Thyroid gland (tissue), 4 donors: ENCODE measurements at regions not wholly inside any gene's neighbourhood (a gene's known extent, or its start where the extent isn't known, plus 50 kb on each side); places are given as distances from the start of the nearest gene placed in this dataset.

ENCODE experiments used
- DNase-seq, 2 donors: peaks; one replicate each; pipeline ENCODE4 v3.0.0-alpha.2; 2019
- H3K27ac ChIP-seq, 3 donors: fragments of 200-600 bp; sonication (generic); 1 replicate in 2 of 3; 2 replicates in 1 of 3; pipeline ENCODE4 v1.5.1; 2016 to 2019; ENCODE audit warnings: mild to moderate bottlenecking in 1 of 3, moderate library complexity in 1 of 3
- H3K27me3 ChIP-seq: fragments of 200-600 bp; sonication (generic); one replicate; pipeline ENCODE4 v1.5.1; 2019
- H3K36me3 ChIP-seq, 2 donors: fragments of 200-600 bp; sonication (generic); one replicate each; pipeline ENCODE4 v1.5.1; 2016 to 2019
- H3K4me1 ChIP-seq, 2 donors: fragments of 200-600 bp; sonication (generic); one replicate each; pipeline ENCODE4 v1.5.1; 2017 to 2019
- H3K4me3 ChIP-seq, 3 donors: fragments of 200-600 bp; sonication (generic); replicated peaks in 1 of 3; 1 replicate in 2 of 3; 2 replicates in 1 of 3; pipeline ENCODE4 v1.5.1; 2016; ENCODE audit warnings: mild to moderate bottlenecking in 1 of 3
- H3K9me3 ChIP-seq: fragments of 200-600 bp; sonication (generic); one replicate; pipeline ENCODE4 v1.5.1; 2017
- POLR2A ChIP-seq, 2 donors: fragments of 450-650 bp; IDR thresholded peaks; one replicate each; pipeline ENCODE4 v1.6.1; 2017; ENCODE audit warnings: antibody characterized with exemption in 2 of 2, mild to moderate bottlenecking in 2 of 2, moderate library complexity in 1 of 2
- WGBS, 2 donors: methylation state at CpG; one replicate each; pipeline ENCODE4 v1.1.5; 2017; 5-methylcytosine and 5-hydroxymethylcytosine counted together
- intact Hi-C: fragments of 100-400 bp; cut with DNase I; formaldehyde crosslinking; loops from one replicate; pipeline ENCODE4 v1.15.1; 2023
- TF ChIP-seq, protein P1 (sequence below), 6 experiments: fragments of 200-600 bp in 3 of 6; fragments of 450-650 bp in 3 of 6; sonication (generic) in 3 of 6; IDR thresholded peaks; one replicate each; pipeline ENCODE4 v1.5.1; 2016 to 2019; ENCODE audit warnings: antibody characterized with exemption in 6 of 6, mild to moderate bottlenecking in 2 of 6, inconsistent platforms in 1 of 6, moderate library complexity in 1 of 6

- Histone ChIP-seq H3K27ac (no peak overlapping the region), H3K36me3 (no peaks in the 10 kb centered on the region), H3K4me1 (peaks cover 13 to 33% of the 10 kb centered on the region in 2 donors), H3K9me3 (no peaks in the 10 kb centered on the region), H3K27me3 (no peaks in the 10 kb centered on the region), H3K4me3 (no peak overlapping the region)
- DNase-seq, result no peak
- WGBS, 2 donors, result 86 to 96% methylated on average over 3 of the region's 3 CpGs
- intact Hi-C loops, result no loop called here
- no peak for TF ChIP-seq POLR2A (IDR thresholded peaks at IDR 0.05)
- TF ChIP-seq, protein P1, sequence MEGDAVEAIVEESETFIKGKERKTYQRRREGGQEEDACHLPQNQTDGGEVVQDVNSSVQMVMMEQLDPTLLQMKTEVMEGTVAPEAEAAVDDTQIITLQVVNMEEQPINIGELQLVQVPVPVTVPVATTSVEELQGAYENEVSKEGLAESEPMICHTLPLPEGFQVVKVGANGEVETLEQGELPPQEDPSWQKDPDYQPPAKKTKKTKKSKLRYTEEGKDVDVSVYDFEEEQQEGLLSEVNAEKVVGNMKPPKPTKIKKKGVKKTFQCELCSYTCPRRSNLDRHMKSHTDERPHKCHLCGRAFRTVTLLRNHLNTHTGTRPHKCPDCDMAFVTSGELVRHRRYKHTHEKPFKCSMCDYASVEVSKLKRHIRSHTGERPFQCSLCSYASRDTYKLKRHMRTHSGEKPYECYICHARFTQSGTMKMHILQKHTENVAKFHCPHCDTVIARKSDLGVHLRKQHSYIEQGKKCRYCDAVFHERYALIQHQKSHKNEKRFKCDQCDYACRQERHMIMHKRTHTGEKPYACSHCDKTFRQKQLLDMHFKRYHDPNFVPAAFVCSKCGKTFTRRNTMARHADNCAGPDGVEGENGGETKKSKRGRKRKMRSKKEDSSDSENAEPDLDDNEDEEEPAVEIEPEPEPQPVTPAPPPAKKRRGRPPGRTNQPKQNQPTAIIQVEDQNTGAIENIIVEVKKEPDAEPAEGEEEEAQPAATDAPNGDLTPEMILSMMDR (IDR thresholded peaks at IDR 0.05), result no peak
These were observed 252.5 kb upstream of the DMRT1 start for GRCh38 chr9:588981-589380.

DNA sequence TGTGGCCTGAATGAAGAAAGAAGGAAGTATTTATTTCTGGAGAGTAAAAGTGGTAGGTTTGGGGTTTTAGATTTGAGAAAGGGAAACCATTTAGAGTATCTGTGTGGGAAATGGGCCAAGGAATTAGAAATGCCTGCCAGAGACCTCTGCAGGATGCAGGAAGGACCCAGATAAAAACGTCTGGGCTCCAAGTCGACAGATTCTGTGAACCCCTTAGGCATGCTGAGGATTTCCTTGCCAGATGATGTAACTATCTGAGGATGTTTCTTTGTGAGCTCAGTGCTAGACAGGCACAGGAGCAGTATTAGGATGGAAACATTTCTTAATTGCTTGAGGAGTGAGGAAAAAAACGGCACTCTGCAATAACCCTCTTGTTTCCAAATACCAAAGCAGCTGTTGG, 251.8 kb upstream of the DMRT1 start:
- 20 to 27% methylated on average over 3 of the region's 3 CpGs for WGBS, 2 donors
- no peak overlapping the region for H3K4me3 ChIP-seq
- no peak for DNase-seq
- peaks cover 13 to 33% of the 10 kb centered on the region in 2 donors for H3K4me1 ChIP-seq
- H3K9me3 ChIP-seq, result no peaks in the 10 kb centered on the region
- intact Hi-C loops, result no loop called here
- H3K36me3 ChIP-seq, result no peaks in the 10 kb centered on the region
- no peaks in the 10 kb centered on the region for H3K27me3 ChIP-seq
- TF ChIP-seq POLR2A (IDR thresholded peaks at IDR 0.05), result no peak
- TF ChIP-seq, protein P1 (IDR thresholded peaks at IDR 0.05), result no peak
- H3K27ac ChIP-seq, result peak overlapping the region in 1 of 3 donors; percentile 46

GRCh38 chr9:591292-591691, 250.2 kb upstream of the DMRT1 start:
- DNase-seq, result peak; percentile 89 to 91
- intact Hi-C loops, result no loop called here
- peaks cover 13 to 33% of the 10 kb centered on the region in 2 donors for H3K4me1 ChIP-seq
- H3K4me3 ChIP-seq, result no peak overlapping the region
- peak in 1 of 2 donors; percentile 41 for TF ChIP-seq POLR2A (IDR thresholded peaks at IDR 0.05)
- TF ChIP-seq, protein P1 (IDR thresholded peaks at IDR 0.05), result no peak
- no peaks in the 10 kb centered on the region for H3K36me3 ChIP-seq
- H3K27me3 ChIP-seq, result no peaks in the 10 kb centered on the region
- peak overlapping the region; percentile 21 to 40 (median 30) for H3K27ac ChIP-seq
- WGBS, 2 donors, result 43 to 53% methylated on average over 4 of the region's 4 CpGs
- H3K9me3 ChIP-seq, result no peaks in the 10 kb centered on the region

GRCh38 chr9:592225-592624, 249.3 kb upstream of the DMRT1 start:
- intact Hi-C loops, result no loop called here
- no peak overlapping the region for H3K4me3 ChIP-seq
- H3K27ac ChIP-seq, result peak overlapping the region in 1 of 3 donors; percentile 30
- 87 to 92% methylated on average over 9 of the region's 9 CpGs for WGBS, 2 donors
- DNase-seq, result peak in 1 of 2 donors; percentile 18
- H3K4me1 ChIP-seq, result peaks cover 10 to 31% of the 10 kb centered on the region in 2 donors
- H3K36me3 ChIP-seq, result no peaks in the 10 kb centered on the region
- H3K27me3 ChIP-seq, result no peaks in the 10 kb centered on the region
- H3K9me3 ChIP-seq, result no peaks in the 10 kb centered on the region
- TF ChIP-seq POLR2A (IDR thresholded peaks at IDR 0.05), result no peak
- TF ChIP-seq, protein P1 (IDR thresholded peaks at IDR 0.05), result no peak

GRCh38 chr9:592733-593132, 248.8 kb upstream of the DMRT1 start:
- no peak overlapping the region for H3K4me3 ChIP-seq
- intact Hi-C loops, result no loop called here
- no peaks in the 10 kb centered on the region for H3K9me3 ChIP-seq
- no peak for DNase-seq
- no peaks in the 10 kb centered on the region for H3K27me3 ChIP-seq
- no peaks in the 10 kb centered on the region for H3K36me3 ChIP-seq
- TF ChIP-seq POLR2A (IDR thresholded peaks at IDR 0.05), result no peak
- TF ChIP-seq, protein P1 (IDR thresholded peaks at IDR 0.05), result no peak
- no peak overlapping the region for H3K27ac ChIP-seq
- H3K4me1 ChIP-seq, result peaks cover 10 to 27% of the 10 kb centered on the region in 2 donors
- WGBS, 2 donors, result 77 to 79% methylated on average over 3 of the region's 3 CpGs
